NCI-H82 treated with DMSO at 0.1 percent for 48 hours (cell line): ENCODE measurements at regions not wholly inside any gene's neighbourhood (a gene's known extent, or its start where the extent isn't known, plus 50 kb on each side); places are given as distances from the start of the nearest gene placed in this dataset.

ENCODE experiments used
- DNase-seq: peaks from one replicate; lab custom pipeline; 2025; ENCODE audit not compliant: unreplicated experiment; lab: John Stamatoyannopoulos, UW

- DNase-seq: no peak
Measured at GRCh38 chr3:153069598-153070510, 92.2 kb upstream of the RAP2B start.

- no peak for DNase-seq
Measured at GRCh38 chr3:153070511-153070868, 91.5 kb upstream of the RAP2B start.

GRCh38 chr3:153072382-153072781, 89.6 kb upstream of the RAP2B start:
- DNase-seq: no peak

GRCh38 chr3:153072856-153073255, 89.2 kb upstream of the RAP2B start:
- no peak for DNase-seq

GRCh38 chr3:153073636-153074035, 88.4 kb upstream of the RAP2B start:
- DNase-seq: no peak

- DNase-seq: no peak
Measured at GRCh38 chr3:153078826-153079225, 83.2 kb upstream of the RAP2B start.

- DNase-seq: peak; percentile 70
Measured at GRCh38 chr3:153079386-153079785, 82.6 kb upstream of the RAP2B start.

GRCh38 chr3:153080778-153081240, 81.2 kb upstream of the RAP2B start:
- peak; percentile 87 for DNase-seq

- DNase-seq: no peak
Measured at GRCh38 chr3:153084431-153084830, 77.6 kb upstream of the RAP2B start.

GRCh38 chr3:153087595-153088566, 74.1 kb upstream of the RAP2B start:
- no peak for DNase-seq

GRCh38 chr3:153089620-153090019, 72.4 kb upstream of the RAP2B start:
- DNase-seq: no peak

- DNase-seq: no peak
Measured at GRCh38 chr3:153090973-153091372, 71.1 kb upstream of the RAP2B start.

- no peak for DNase-seq
Measured at GRCh38 chr3:153093629-153094028, 68.4 kb upstream of the RAP2B start.

GRCh38 chr3:153094386-153094785, 67.6 kb upstream of the RAP2B start:
- DNase-seq: no peak

- no peak for DNase-seq
Measured at GRCh38 chr3:153095441-153095840, 66.6 kb upstream of the RAP2B start.

GRCh38 chr3:153096731-153097131, 65.3 kb upstream of the RAP2B start:
- DNase-seq: no peak

GRCh38 chr3:153097213-153097612, 64.8 kb upstream of the RAP2B start:
- no peak for DNase-seq

- DNase-seq: no peak
Measured at GRCh38 chr3:153099131-153099530, 62.9 kb upstream of the RAP2B start.

GRCh38 chr3:153103406-153103945, 58.5 kb upstream of the RAP2B start:
- DNase-seq: no peak

- no peak for DNase-seq
Measured at GRCh38 chr3:153110041-153110440, 52.0 kb upstream of the RAP2B start.

GRCh38 chr3:153111016-153111415, 51.0 kb upstream of the RAP2B start:
- no peak for DNase-seq
